Stimulated activated CD4-positive, alpha-beta T cell treated with anti-CD3 and anti-CD28 coated beads, Interleukin-1b, Interleukin-23, amount 100 ng/mL, for 1 hour (primary cell): ENCODE measurements at regions not wholly inside any gene's neighbourhood (a gene's known extent, or its start where the extent isn't known, plus 50 kb on each side); places are given as distances from the start of the nearest gene placed in this dataset.

Experiments
- DNase-seq, 2 donors: peaks; one replicate each; pipeline ENCODE4 v3.0.0-alpha.2; 2020; ENCODE audit warnings: low read depth in 2 of 2

DNA sequence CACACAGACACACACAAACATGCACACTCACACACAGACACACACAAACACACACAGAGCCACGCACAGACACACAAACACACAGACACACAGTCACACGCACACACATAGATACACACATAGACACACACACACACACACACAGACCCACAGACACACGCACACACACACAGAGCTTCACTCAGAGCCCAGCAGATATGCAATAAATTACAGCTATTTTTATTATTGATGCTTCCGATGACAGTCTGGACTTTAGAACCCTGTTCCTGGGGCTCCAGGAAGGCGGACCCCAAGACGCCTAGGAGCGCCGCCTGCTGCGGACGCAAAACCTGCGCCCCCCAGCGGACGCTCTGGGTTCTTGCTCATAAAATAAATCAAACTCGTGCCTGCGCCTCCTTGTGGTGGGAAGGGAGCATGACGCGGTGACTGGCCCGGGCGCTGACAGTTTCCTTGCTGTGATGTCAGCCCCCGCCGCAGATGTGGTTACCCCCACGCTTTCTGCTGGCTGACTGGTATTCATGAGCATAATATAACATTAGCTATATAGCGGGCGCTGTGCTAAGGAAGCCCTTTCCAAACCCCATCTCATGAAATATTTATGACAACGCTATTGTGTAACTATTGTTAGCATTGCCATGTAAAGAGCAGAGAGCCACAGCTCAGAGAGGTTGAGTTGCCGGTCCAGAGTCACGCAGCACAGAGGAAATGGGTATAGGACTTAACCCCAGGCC lies 64.4 kb upstream of the TM9SF2 start:
- peak; percentile 92 to 93 for DNase-seq

DNA sequence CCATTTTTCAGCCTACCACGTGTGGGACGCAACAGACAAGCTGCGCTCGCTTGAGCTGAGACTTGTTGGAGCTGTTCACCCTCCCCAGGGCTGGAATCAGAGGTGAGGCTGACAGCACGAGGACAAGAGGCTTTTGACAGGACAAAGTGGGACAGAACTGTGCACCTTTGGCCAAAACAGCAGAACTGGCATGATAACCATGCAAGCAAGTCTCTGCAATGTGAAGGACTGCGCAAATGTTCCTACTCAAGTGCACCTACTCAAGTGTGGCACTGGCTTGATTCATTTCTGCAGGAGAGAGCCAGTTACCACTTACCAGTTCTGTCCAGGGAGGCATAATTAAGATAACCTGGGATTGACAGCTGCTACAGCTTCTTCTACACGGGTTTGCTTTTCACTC lies 62.2 kb upstream of the TM9SF2 start:
- DNase-seq = no peak

DNA sequence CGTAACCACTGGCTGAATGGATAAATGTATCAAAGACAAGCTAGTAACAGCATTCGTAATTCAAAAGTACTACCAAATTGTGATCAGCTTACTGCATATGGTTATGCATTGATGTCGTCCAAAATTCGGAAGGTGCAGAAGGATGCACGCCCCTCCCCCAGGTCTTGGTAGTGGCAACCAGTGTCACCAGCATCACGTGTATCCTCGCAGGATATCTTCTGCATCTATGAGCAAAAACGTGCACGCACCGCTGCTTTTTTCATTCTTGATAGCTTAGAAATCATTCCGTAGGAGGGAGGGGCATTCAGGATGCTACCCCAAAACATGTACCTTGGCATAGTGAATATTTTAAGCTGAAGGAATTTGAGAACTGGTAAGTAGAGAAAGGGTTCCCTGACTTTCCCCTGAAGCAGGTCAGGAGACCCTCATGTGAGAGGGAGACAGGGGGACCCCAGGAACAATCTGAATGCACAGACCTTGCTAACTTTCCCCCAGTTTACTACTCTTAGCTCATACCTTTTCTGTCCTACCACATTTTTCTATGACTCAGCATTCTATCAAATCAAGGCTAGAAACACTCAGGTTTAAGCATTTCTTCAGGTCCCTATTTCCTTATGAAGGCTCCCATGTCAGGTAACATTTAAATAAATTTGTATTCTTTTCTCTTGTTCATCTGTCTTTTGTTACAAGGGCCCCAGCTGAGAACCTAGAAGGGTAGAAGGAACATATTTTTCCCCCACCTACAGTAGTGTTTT lies 61.2 kb upstream of the TM9SF2 start:
- no peak for DNase-seq

DNA sequence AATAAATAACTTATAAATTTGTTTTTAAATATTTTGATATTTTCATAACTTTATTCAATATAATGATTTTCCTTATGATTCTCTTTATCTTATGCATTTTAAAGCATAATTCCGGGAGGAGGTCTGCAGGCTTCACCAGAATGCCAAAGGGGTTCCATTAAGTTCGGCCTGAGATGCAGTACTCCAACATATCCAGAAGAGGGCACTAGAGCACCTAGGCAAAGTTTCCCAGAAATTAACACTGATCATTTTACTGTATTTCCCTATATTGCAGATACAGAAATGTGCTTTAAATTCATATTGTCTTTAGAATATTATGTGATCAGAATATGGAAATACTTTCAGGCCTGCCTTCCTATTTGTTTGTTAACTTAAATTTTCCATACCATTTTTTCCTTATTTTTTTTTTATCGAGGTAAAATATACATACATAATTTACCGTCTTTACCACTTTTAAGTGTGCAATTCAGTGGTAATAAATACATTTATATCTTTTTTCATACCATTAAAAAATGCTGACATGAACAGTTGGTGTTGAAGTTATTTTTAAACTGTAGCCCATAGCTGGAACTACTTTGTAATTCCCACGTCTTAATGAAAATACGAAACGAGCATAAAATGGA lies 58.9 kb upstream of the TM9SF2 start:
- peak in 1 of 2 donors; percentile 35 for DNase-seq

DNA sequence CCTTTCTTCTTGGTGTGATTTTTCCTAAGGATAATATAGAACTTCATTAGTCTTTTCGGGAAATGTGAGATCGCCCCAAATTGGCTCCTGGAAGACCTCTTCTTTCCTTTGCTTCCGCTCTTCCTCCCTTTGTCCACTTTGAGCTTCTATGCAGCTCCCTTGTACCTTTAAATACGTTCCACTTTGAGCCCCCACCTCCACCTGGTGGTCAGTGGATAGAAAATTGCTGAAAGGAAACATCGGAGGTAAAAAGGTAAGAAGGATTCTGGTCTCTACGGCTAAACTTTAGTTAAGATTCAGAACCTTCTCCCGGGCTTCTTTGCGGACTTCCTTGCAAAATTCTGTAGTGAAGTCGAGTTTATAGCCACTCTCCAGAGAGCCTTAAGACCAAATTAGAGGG lies 55.0 kb upstream of the TM9SF2 start:
- no peak for DNase-seq

DNA sequence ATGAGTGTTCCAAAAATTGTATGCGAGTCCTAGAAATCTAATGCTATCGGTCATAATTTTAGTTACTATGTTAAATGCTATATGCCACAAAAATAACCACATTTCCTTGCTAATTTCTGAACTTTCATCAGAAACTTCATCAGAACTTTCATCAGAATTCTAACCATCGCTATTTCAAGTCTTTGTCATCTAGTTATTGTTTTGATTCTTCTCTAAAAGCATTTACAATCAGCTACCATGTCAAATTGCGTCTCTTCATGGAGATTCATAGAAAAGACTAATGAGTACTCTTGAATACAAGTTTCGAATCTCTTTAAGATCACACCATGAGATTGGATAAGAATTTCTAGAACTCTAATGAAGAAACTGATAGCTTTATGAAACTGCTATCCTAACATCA lies 52.7 kb upstream of the TM9SF2 start:
- no peak for DNase-seq

DNA sequence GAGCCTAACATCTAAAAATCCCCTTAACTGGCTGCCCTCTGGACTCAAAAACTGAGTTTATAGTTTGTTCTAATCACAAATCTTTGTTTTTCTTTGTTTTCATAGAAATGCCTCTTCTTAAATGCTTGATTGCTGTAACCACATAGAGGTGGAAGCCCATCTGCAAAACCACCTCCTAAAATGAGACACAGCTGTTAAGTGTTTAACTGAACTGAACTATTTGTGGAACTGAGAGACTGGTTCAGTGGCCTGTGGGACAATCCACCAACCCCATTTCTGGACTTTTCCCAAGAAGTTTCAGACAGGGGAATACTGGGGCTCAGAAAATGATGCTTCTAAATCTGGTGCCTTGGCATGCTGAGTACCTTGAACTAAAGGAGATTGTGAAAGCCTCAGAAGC lies 50.9 kb upstream of the TM9SF2 start:
- DNase-seq = no peak
